H1 (cell line): ENCODE measurements at regions not wholly inside any gene's neighbourhood (a gene's known extent, or its start where the extent isn't known, plus 50 kb on each side); places are given as distances from the start of the nearest gene placed in this dataset.
A peak's percentile ranks its signal among the peaks of the same experiment; 100 is the strongest.

Experiments
- CTCF ChIA-PET: fragments of 300-600 bp; sonication (Branson Sonifier 250); formaldehyde crosslinking; loops from one replicate; lab custom pipeline; 2021; ENCODE audit not compliant: partially characterized antibody; lab: Charles Lee
- POLR2A ChIA-PET: fragments of 300-600 bp; sonication (Branson Sonifier 250); formaldehyde crosslinking; loops from one replicate; lab custom pipeline; 2021; ENCODE audit warnings: inconsistent platforms; ENCODE audit not compliant: partially characterized antibody; lab: Charles Lee
- DNase-seq, 2 experiments: peaks; one replicate each; pipeline versions ENCODE4 v3.0.0 to v3.0.0-alpha.2; 2010 to 2022; ENCODE audit warnings: low spot score in 2 of 2, low read depth in 1 of 2, mixed read lengths in 1 of 2
- FAIRE-seq: peaks from 2 replicates; lab custom pipeline; 2011; peaks lifted over from hg19 to GRCh38; lab: Jason Lieb, UNC
- H2AFZ ChIP-seq: 2 replicates; pipeline ENCODE4 v1.8.1; 2012; ENCODE audit warnings: low read length, inconsistent platforms
- H2AK5ac ChIP-seq: 2 replicates; pipeline ENCODE4 v1.6.1; 2013; ENCODE audit warnings: low read depth, low read length
- H2BK120ac ChIP-seq: replicated peaks from 2 replicates; pipeline ENCODE3; 2013; ENCODE audit warnings: low read depth, low read length, inconsistent platforms
- H2BK12ac ChIP-seq: 2 replicates; pipeline ENCODE4 v1.6.1; 2013; ENCODE audit warnings: low read depth, low read length
- H2BK15ac ChIP-seq: 2 replicates; pipeline ENCODE4 v1.6.1; 2013; ENCODE audit warnings: low read length
- H2BK20ac ChIP-seq: 2 replicates; pipeline ENCODE4 v1.6.1; 2013; ENCODE audit warnings: low read length
- H2BK5ac ChIP-seq: 2 replicates; pipeline ENCODE4 v1.6.1; 2013; ENCODE audit warnings: low read depth, low read length
- H3K14ac ChIP-seq: 2 replicates; pipeline ENCODE4 v1.6.1; 2013; ENCODE audit warnings: inconsistent platforms; ENCODE audit not compliant: insufficient read length
- H3K18ac ChIP-seq: 2 replicates; pipeline ENCODE4 v1.6.1; 2013; ENCODE audit warnings: low read length; ENCODE audit errors: extremely low read depth
- H3K23ac ChIP-seq: 2 replicates; pipeline ENCODE4 v1.6.1; 2013; ENCODE audit warnings: inconsistent platforms; ENCODE audit not compliant: insufficient read length
- H3K23me2 ChIP-seq: 2 replicates; pipeline ENCODE4 v1.6.1; 2013; ENCODE audit warnings: low read depth, low read length
- H3K27ac ChIP-seq: 2 replicates; pipeline ENCODE4 v1.6.1; 2011; ENCODE audit warnings: low read depth, low read length, inconsistent platforms
- H3K27me3 ChIP-seq, 4 experiments: replicated peaks in 1 of 4; 1 replicate in 1 of 4; 2 replicates in 3 of 4; pipeline versions ENCODE4 v1.6.1 to v1.8.1; 2011 to 2013; ENCODE audit warnings: low read length in 3 of 4, mild to moderate bottlenecking in 3 of 4, inconsistent platforms in 2 of 4, mixed read lengths in 2 of 4, moderate library complexity in 1 of 4; ENCODE audit not compliant: control insufficient read depth in 3 of 4, insufficient read depth in 3 of 4; ENCODE audit errors: extremely low read depth in 1 of 4
- H3K36me3 ChIP-seq, 4 experiments: 2 replicates each; pipeline versions ENCODE4 v1.6.1 to v1.8.1; 2011 to 2013; ENCODE audit warnings: mild to moderate bottlenecking in 4 of 4, low read length in 3 of 4, moderate library complexity in 2 of 4, control low read depth in 1 of 4, inconsistent platforms in 1 of 4; ENCODE audit not compliant: insufficient read depth in 4 of 4, control insufficient read depth in 2 of 4
- H3K4ac ChIP-seq: replicated peaks from 2 replicates; pipeline ENCODE3; 2013; ENCODE audit warnings: low read length, low read depth, mixed read lengths, inconsistent platforms; ENCODE audit not compliant: insufficient read length
- H3K4me1 ChIP-seq, 4 experiments: replicated peaks in 1 of 4; 1 replicate in 1 of 4; 2 replicates in 3 of 4; pipeline versions ENCODE4 v1.6.1 to v1.8.1; 2011 to 2013; ENCODE audit warnings: low read length in 3 of 4, inconsistent platforms in 2 of 4, mixed read lengths in 1 of 4; ENCODE audit not compliant: insufficient read depth in 4 of 4, control insufficient read depth in 3 of 4
- H3K4me2 ChIP-seq, 2 experiments: 2 replicates each; pipeline versions ENCODE4 v1.6.1 to v1.8.1; 2011 to 2013; ENCODE audit warnings: low read depth in 2 of 2, low read length in 2 of 2, control low read depth in 1 of 2, inconsistent platforms in 1 of 2, mild to moderate bottlenecking in 1 of 2; ENCODE audit not compliant: insufficient read depth in 1 of 2
- H3K4me3 ChIP-seq, 4 experiments: fragments of 200-600, 300-600 bp in 1 of 4; sonication (generic), shearing (Covaris generic), sonication (Bioruptor Twin) in 1 of 4; 2 replicates each; pipeline versions ENCODE4 v1.5.1 to v1.8.1; 2011 to 2016; ENCODE audit warnings: low read length in 4 of 4, low read depth in 3 of 4, control low read depth in 2 of 4, inconsistent platforms in 2 of 4, mild to moderate bottlenecking in 2 of 4, mixed read lengths in 1 of 4, moderate library complexity in 1 of 4; ENCODE audit not compliant: insufficient read depth in 2 of 4; ENCODE audit errors: extremely low read depth in 1 of 4
- H3K56ac ChIP-seq: replicated peaks from 2 replicates; pipeline ENCODE3; 2013; ENCODE audit warnings: low read depth, mild to moderate bottlenecking, mixed read lengths, low read length, inconsistent platforms; ENCODE audit not compliant: insufficient read length
- H3K79me1 ChIP-seq: 2 replicates; pipeline ENCODE4 v1.6.1; 2013; ENCODE audit warnings: low read depth, low read length, control low read depth
- H3K79me2 ChIP-seq, 2 experiments: 2 replicates each; pipeline versions ENCODE4 v1.6.1 to v1.8.1; 2012 to 2013; ENCODE audit warnings: low read length in 2 of 2, mild to moderate bottlenecking in 2 of 2, inconsistent platforms in 1 of 2; ENCODE audit not compliant: insufficient read depth in 2 of 2, control insufficient read depth in 1 of 2
- H3K9ac ChIP-seq, 4 experiments: replicated peaks in 1 of 4; 1 replicate in 1 of 4; 2 replicates in 3 of 4; pipeline versions ENCODE4 v1.6.1 to v1.8.1; 2011 to 2013; ENCODE audit warnings: low read depth in 3 of 4, low read length in 3 of 4, control low read depth in 2 of 4, mild to moderate bottlenecking in 2 of 4, moderate library complexity in 2 of 4, inconsistent platforms in 1 of 4; ENCODE audit errors: extremely low read depth in 1 of 4
- H3K9me3 ChIP-seq, 2 experiments: 2 replicates each; pipeline versions ENCODE4 v1.6.1 to v1.8.1; 2012 to 2013; ENCODE audit warnings: mild to moderate bottlenecking in 2 of 2, moderate library complexity in 2 of 2, control low read depth in 1 of 2, inconsistent platforms in 1 of 2, low read depth in 1 of 2, low read length in 1 of 2, mixed read lengths in 1 of 2; ENCODE audit not compliant: insufficient read depth in 2 of 2
- H4K20me1 ChIP-seq, 2 experiments: replicated peaks in 1 of 2; 2 replicates each; pipeline versions ENCODE3 to v1.8.1; 2011 to 2013; ENCODE audit warnings: inconsistent platforms in 2 of 2, low read length in 2 of 2, mild to moderate bottlenecking in 1 of 2; ENCODE audit not compliant: insufficient read depth in 2 of 2, control insufficient read depth in 1 of 2
- H4K5ac ChIP-seq: 2 replicates; pipeline ENCODE4 v1.6.1; 2013; ENCODE audit warnings: low read length, low read depth, mixed read lengths, inconsistent platforms; ENCODE audit not compliant: insufficient read length
- H4K8ac ChIP-seq: 2 replicates; pipeline ENCODE4 v1.8.0; 2013; ENCODE audit warnings: mild to moderate bottlenecking, moderate library complexity, low read length, inconsistent platforms; ENCODE audit not compliant: insufficient read depth; ENCODE audit errors: extremely low read depth
- H4K91ac ChIP-seq: replicated peaks from 2 replicates; pipeline ENCODE3; 2013; ENCODE audit warnings: low read length, mixed read lengths, inconsistent platforms; ENCODE audit not compliant: insufficient read length
- BCL11A ChIP-seq, 2 experiments: IDR thresholded peaks; one replicate each; pipeline ENCODE4 v1.6.1; 2011; ENCODE audit warnings: low read depth in 2 of 2, low read length in 2 of 2, mild to moderate bottlenecking in 2 of 2
- BRCA1 ChIP-seq: IDR thresholded peaks from 2 replicates; pipeline ENCODE4 v1.6.1; 2012; ENCODE audit warnings: low read depth, low read length, improper control_type of control experiment
- CBX8 ChIP-seq: fragments of 300-800, 300-1000 bp; sonication (generic); IDR thresholded peaks from 2 replicates; pipeline ENCODE4 v1.7.1; 2016; ENCODE audit warnings: low read depth, low read length, borderline replicate concordance
- FOSL1 ChIP-seq: IDR thresholded peaks from 2 replicates; pipeline ENCODE4 v1.6.1; 2011; ENCODE audit warnings: mild to moderate bottlenecking, low read depth, low read length, moderate library complexity; ENCODE audit not compliant: insufficient read depth
- RAD21 ChIP-seq, 2 experiments: IDR thresholded peaks in 1 of 2; conservative IDR thresholded peaks in 1 of 2; 2 replicates each; pipeline ENCODE4 v1.6.1; 2011; ENCODE audit warnings: low read depth in 2 of 2, low read length in 2 of 2, improper control_type of control experiment in 1 of 2, inconsistent platforms in 1 of 2, mild to moderate bottlenecking in 1 of 2, moderate library complexity in 1 of 2
- SIX5 ChIP-seq: IDR thresholded peaks from 2 replicates; pipeline ENCODE4 v1.6.1; 2011; ENCODE audit warnings: mild to moderate bottlenecking, low read depth, low read length
- SP2 ChIP-seq: IDR thresholded peaks from 2 replicates; pipeline ENCODE4 v1.6.1; 2012; ENCODE audit warnings: mild to moderate bottlenecking, low read length, inconsistent platforms
- SP4 ChIP-seq: IDR thresholded peaks from 2 replicates; pipeline ENCODE4 v1.6.1; 2012; ENCODE audit warnings: low read length, inconsistent platforms
- TAF1 ChIP-seq: IDR thresholded peaks from 2 replicates; pipeline ENCODE4 v1.6.1; 2011; ENCODE audit warnings: mild to moderate bottlenecking, low read depth, low read length
- YY1 ChIP-seq: IDR thresholded peaks from 2 replicates; pipeline ENCODE4 v1.6.1; 2011; ENCODE audit warnings: low read depth, mild to moderate bottlenecking, low read length
- ZNF274 ChIP-seq: IDR thresholded peaks from 2 replicates; pipeline ENCODE4 v1.7.0; 2012; ENCODE audit warnings: low read length, borderline replicate concordance; ENCODE audit errors: extremely low read depth
- WGBS, 2 experiments: shearing (Covaris generic) in 1 of 2; methylation state at CpG; one replicate each; pipeline versions ENCODE4 v1.1.6 to v1.1.7; 2013 to 2015; ENCODE audit warnings: low lambda C conversion rate in 2 of 2, mixed read lengths in 2 of 2, inconsistent platforms in 1 of 2, low coverage in 1 of 2, missing lambda C conversion rate in 1 of 2; ENCODE audit not compliant: insufficient replicate concordance in 2 of 2, insufficient coverage in 1 of 2, insufficient read length in 1 of 2; ENCODE audit errors: extremely low coverage in 1 of 2, missing lambda C conversion rate in 1 of 2; 5-methylcytosine and 5-hydroxymethylcytosine counted together
- TF ChIP-seq, protein P1 (sequence below): IDR thresholded peaks from 2 replicates; pipeline ENCODE4 v1.6.1; 2012; ENCODE audit warnings: inconsistent platforms
- TF ChIP-seq, protein P2 (sequence below): IDR thresholded peaks from 2 replicates; pipeline ENCODE4 v1.6.1; 2011; ENCODE audit warnings: low read length, improper control_type of control experiment

DNA sequence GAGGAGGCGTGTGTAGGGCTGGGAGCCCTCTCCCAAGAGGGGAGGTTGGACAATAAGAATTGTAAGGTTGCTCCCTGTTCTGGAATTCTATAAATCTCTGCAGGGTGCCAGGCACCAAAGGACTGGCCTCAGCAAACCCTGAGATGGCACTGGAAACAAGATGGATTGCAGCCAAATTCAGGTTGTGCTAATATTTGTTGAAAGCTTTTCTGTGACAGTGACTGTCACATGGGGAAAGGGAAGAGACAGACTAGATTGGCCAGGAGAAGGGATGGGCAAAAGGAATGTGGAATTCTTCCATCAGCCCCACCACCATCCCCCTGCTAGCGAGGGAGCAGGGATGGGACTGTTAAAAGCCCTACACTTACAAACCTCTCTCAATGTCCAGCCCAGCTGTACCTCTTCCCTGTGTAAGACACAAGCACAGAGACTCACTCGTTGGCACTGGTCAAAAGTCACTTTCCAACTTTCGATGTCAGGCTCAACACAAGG, 62.4 kb downstream of the SOX9 start:
- Histone ChIP-seq H3K79me1 (no peaks in the 10 kb centered on the region), H3K27me3 (no peaks in the 10 kb centered on the region), H3K9me3 (no peaks in the 10 kb centered on the region), H3K14ac (no peak overlapping the region), H2AFZ (no peak overlapping the region), H4K91ac (no peak overlapping the region), H2AK5ac (0 out of 2 replicates have a peak overlapping the region, but pooled peaks have one; percentile 32), H2BK5ac (no peak overlapping the region; the same call in 1 of the 2 replicates), H4K20me1 (no peaks in the 10 kb centered on the region), H3K4me1 (peaks cover 4 to 12% (median 10%) of the 10 kb centered on the region in 4 experiments; a peak in 6 of 7 replicates), H2BK20ac (peak overlapping the region; percentile 0; the same call in 1 of the 2 replicates), H3K79me2 (no peaks in the 10 kb centered on the region), H3K56ac (no peak overlapping the region), H4K5ac (no peak overlapping the region), H3K9ac (no peak overlapping the region), H3K23ac (no peak overlapping the region), H3K36me3 (no peaks in the 10 kb centered on the region; a peak in 1 of 8 replicates), H2BK120ac (no peak overlapping the region), H4K8ac (no peak overlapping the region; the same call in 1 of the 2 replicates), H2BK15ac (no peak overlapping the region), H3K18ac (peak overlapping the region; percentile 20; the same call in 1 of the 2 replicates), H2BK12ac (peak overlapping the region; percentile 56; the same call in 1 of the 2 replicates), H3K4ac (no peak overlapping the region), H3K4me3 (no peak overlapping the region), H3K23me2 (peaks cover 2% of the 10 kb centered on the region; the same call in 1 of the 2 replicates), H3K27ac (no peak overlapping the region), H3K4me2 (no peak overlapping the region; a peak in 1 of 4 replicates)
- ChIA-PET CTCF (interaction anchor here (1.2 kb wide), 2 partner anchors 9 to 356 kb away, joined by 3 to 4 read pairs; no protein-coding TSS in a partner anchor), POLR2A (interaction anchor here (1.1 kb wide), 1 partner anchor 11 kb away, joined by 4 read pairs; no protein-coding TSS in a partner anchor)
- no peak for FAIRE-seq
- WGBS, 2 experiments: 87% methylated on average over 4 of the region's 4 CpGs; no CpG with 5 or more reads in 1 of the 2 experiments
- no peak for DNase-seq
- TF ChIP-seq SP2: no peak
- no peak for TF ChIP-seq ZNF274
- no peak for TF ChIP-seq BCL11A (IDR thresholded peaks at IDR 0.05; ENCODE audit: low read depth in 2 of 2, low read length in 2 of 2)
- TF ChIP-seq, protein P1, sequence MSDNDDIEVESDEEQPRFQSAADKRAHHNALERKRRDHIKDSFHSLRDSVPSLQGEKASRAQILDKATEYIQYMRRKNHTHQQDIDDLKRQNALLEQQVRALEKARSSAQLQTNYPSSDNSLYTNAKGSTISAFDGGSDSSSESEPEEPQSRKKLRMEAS: no peak
- TF ChIP-seq RAD21 (IDR thresholded peaks at IDR 0.05 in 1 of 2, conservative IDR thresholded peaks at IDR 0.05 in 1 of 2; ENCODE audit: low read depth in 2 of 2, low read length in 2 of 2): no peak
- no peak for TF ChIP-seq TAF1
- TF ChIP-seq BRCA1: no peak
- TF ChIP-seq SP4: no peak
- no peak for TF ChIP-seq SIX5
- no peak for TF ChIP-seq FOSL1
- TF ChIP-seq YY1: no peak
- TF ChIP-seq CBX8: no peak
- TF ChIP-seq, protein P2, sequence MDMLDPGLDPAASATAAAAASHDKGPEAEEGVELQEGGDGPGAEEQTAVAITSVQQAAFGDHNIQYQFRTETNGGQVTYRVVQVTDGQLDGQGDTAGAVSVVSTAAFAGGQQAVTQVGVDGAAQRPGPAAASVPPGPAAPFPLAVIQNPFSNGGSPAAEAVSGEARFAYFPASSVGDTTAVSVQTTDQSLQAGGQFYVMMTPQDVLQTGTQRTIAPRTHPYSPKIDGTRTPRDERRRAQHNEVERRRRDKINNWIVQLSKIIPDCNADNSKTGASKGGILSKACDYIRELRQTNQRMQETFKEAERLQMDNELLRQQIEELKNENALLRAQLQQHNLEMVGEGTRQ: no peak
